ENCODE measurements at regions not wholly inside any gene's neighbourhood (a gene's known extent, or its start where the extent isn't known, plus 50 kb on each side); places are given as distances from the start of the nearest gene placed in this dataset.

DNA sequence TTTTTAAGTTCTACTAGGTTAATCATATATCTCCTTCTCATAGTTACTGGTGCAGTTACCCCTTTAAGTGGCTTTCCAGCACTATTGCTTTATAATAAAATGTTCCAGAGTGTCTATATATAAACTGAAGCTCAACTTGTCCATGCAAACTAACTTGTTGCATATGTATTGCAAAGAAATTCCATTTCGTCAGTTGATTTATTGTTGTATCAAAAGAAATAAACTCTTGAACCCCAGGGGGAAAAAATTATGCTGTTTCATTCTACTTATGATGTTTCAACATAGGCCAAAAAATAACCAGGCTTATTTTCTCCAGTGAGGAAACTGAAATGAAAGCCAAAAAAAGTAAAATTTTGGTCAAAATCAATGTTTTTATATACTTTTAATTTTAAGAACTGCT lies 491.9 kb downstream of the NR4A2 start:
- no peak for TF ChIP-seq CTCF (IDR thresholded peaks at IDR 0.05; ENCODE audit: control insufficient read depth, insufficient read depth, low read depth, low read length, missing control alignments)
- no peak overlapping the region for H3K4me3 ChIP-seq (ENCODE audit: control insufficient read depth, low read depth, low read length)
- DNase-seq (ENCODE audit: low read depth) = no peak

DNA sequence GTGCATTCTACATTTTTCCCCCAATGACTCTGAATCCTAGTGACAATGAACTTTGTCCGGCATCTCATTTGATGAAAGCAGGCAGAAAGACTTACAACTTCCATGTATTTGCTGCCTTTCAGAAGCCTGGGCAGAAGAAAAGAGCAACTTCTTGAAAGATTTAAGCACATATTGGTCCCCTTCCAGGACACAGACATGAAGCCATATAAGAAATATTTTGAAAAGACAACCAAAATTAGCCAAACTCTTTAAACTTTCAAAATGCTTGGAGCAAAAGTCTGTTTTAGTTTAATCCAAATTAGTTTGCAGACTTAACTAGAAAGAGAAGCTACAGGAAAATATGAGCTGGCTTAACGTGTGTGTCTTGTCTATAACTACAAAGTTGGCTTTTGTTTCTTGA lies 492.5 kb downstream of the NR4A2 start:
- H3K4me3 ChIP-seq (ENCODE audit: control insufficient read depth, low read depth, low read length) = no peak overlapping the region

DNA sequence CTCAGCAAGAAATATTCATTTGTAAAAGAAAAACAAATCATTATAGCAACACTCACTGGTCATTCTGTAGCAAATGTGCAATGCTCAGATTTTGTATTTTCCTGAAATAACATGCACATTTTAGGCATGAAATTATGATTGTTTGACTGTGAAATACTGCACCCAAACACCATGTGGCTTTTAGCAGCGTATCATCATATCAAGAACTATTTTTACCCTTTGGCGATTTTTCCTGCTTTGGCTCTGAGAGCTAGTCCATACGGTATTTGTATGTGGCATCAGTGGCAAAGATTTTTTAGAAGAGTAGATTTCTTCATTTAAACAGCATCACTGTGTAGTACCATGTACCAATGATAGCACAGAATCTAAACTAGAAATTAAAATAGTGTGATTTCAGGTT lies 493.1 kb downstream of the NR4A2 start:
- no peak for DNase-seq (ENCODE audit: low read depth)
- no peak overlapping the region for H3K4me3 ChIP-seq (ENCODE audit: control insufficient read depth, low read depth, low read length)
- TF ChIP-seq CTCF (IDR thresholded peaks at IDR 0.05; ENCODE audit: control insufficient read depth, insufficient read depth, low read depth, low read length, missing control alignments) = no peak

More for the DNA sequence above, 492.5 kb downstream of the NR4A2 start:
- no peak for DNase-seq (ENCODE audit: low read depth)
- TF ChIP-seq CTCF (IDR thresholded peaks at IDR 0.05; ENCODE audit: control insufficient read depth, insufficient read depth, low read depth, low read length, missing control alignments) = no peak

- no peak overlapping the region for H3K4me3 ChIP-seq (ENCODE audit: control insufficient read depth, low read depth, low read length)
- no peak for DNase-seq (ENCODE audit: low read depth)
- TF ChIP-seq CTCF (IDR thresholded peaks at IDR 0.05; ENCODE audit: control insufficient read depth, insufficient read depth, low read depth, low read length, missing control alignments) = no peak
These were observed 496.1 kb downstream of the NR4A2 start for GRCh38 chr2:155836439-155836838.

GRCh38 chr2:155830817-155831579 lies 501.5 kb downstream of the NR4A2 start:
- no peak overlapping the region for H3K4me3 ChIP-seq (ENCODE audit: control insufficient read depth, low read depth, low read length)
- no peak for DNase-seq (ENCODE audit: low read depth)
- TF ChIP-seq CTCF (IDR thresholded peaks at IDR 0.05; ENCODE audit: control insufficient read depth, insufficient read depth, low read depth, low read length, missing control alignments) = no peak

DNA sequence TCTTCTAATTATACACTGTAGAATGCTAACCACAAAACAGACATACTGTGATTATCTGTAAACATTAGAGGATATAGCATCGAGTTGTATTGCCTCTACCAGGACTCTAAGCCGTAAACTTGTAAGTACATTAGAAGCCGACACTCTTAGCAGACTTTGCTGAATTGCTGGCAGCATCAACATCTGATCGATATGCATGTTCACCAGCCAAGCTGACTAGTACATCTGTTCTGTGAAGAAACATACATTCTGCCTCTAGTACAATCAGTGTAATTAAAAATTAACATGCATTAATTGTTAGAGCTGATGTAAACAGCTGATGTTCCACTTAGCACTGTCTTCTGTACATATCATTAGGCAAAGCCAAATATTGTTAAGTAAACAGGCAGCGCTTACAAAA lies 502.2 kb downstream of the NR4A2 start:
- no peak for TF ChIP-seq CTCF (IDR thresholded peaks at IDR 0.05; ENCODE audit: control insufficient read depth, insufficient read depth, low read depth, low read length, missing control alignments)
- H3K4me3 ChIP-seq (ENCODE audit: control insufficient read depth, low read depth, low read length) = no peak overlapping the region
- DNase-seq (ENCODE audit: low read depth) = no peak

Data from AG09309 (cell line).